GM21576 (cell line): ENCODE measurements at regions not wholly inside any gene's neighbourhood (a gene's known extent, or its start where the extent isn't known, plus 50 kb on each side); places are given as distances from the start of the nearest gene placed in this dataset.
"Not testable (repeated sequence)": the region's sequence is repeated elsewhere in the genome, so short reads cannot be mapped to it uniquely, and the experiment has no call there.

Experiments
- ATAC-seq: cut with Tn5 transposase; IDR thresholded peaks from one replicate; pipeline ENCODE4 v1.9.1; 2021; ENCODE audit warnings: mild to moderate bottlenecking, moderate library complexity; ENCODE audit not compliant: unreplicated experiment

- ATAC-seq = no peak
These were observed 1310.1 kb upstream of the PCDH9 start for GRCh38 chr13:68540244-68540643.

GRCh38 chr13:68535329-68535728 is 1305.2 kb upstream of the PCDH9 start:
- ATAC-seq = peak; percentile 87

GRCh38 chr13:68527167-68527566 is 1297.0 kb upstream of the PCDH9 start:
- not testable (repeated sequence) for ATAC-seq

- no peak for ATAC-seq
These were observed 1293.8 kb upstream of the PCDH9 start for GRCh38 chr13:68523838-68524424.

GRCh38 chr13:68522184-68522583 is 1292.0 kb upstream of the PCDH9 start:
- ATAC-seq = no peak

GRCh38 chr13:68509734-68510621 is 1279.8 kb upstream of the PCDH9 start:
- ATAC-seq = peak; percentile 84

- no peak for ATAC-seq
These were observed 1276.9 kb upstream of the PCDH9 start for GRCh38 chr13:68506888-68507551.

GRCh38 chr13:68490594-68490993 is 1260.5 kb upstream of the PCDH9 start:
- no peak for ATAC-seq

- ATAC-seq = no peak
These were observed 1251.0 kb upstream of the PCDH9 start for GRCh38 chr13:68481130-68481529.

- ATAC-seq = no peak
These were observed 1243.7 kb upstream of the PCDH9 start for GRCh38 chr13:68473834-68474326.

- ATAC-seq = no peak
These were observed 1237.0 kb upstream of the PCDH9 start for GRCh38 chr13:68467160-68467559.

GRCh38 chr13:68440874-68441273 is 1210.7 kb upstream of the PCDH9 start:
- no peak for ATAC-seq

GRCh38 chr13:68439817-68440216 is 1209.7 kb upstream of the PCDH9 start:
- no peak for ATAC-seq

GRCh38 chr13:68428292-68428691 is 1198.2 kb upstream of the PCDH9 start:
- no peak for ATAC-seq

GRCh38 chr13:68417801-68418200 is 1187.7 kb upstream of the PCDH9 start:
- no peak for ATAC-seq

GRCh38 chr13:68410007-68410406 is 1179.9 kb upstream of the PCDH9 start:
- no peak for ATAC-seq

GRCh38 chr13:68390987-68391386 is 1160.9 kb upstream of the PCDH9 start:
- no peak for ATAC-seq

GRCh38 chr13:68386808-68387207 is 1156.7 kb upstream of the PCDH9 start:
- no peak for ATAC-seq

GRCh38 chr13:68380041-68380973 is 1150.2 kb upstream of the PCDH9 start:
- ATAC-seq = no peak

GRCh38 chr13:68378294-68378693 is 1148.2 kb upstream of the PCDH9 start:
- ATAC-seq = no peak

- ATAC-seq = no peak
These were observed 1144.9 kb upstream of the PCDH9 start for GRCh38 chr13:68375004-68375403.
